Inferior parietal cortex (tissue), 1 donor: ENCODE measurements at regions not wholly inside any gene's neighbourhood (a gene's known extent, or its start where the extent isn't known, plus 50 kb on each side); places are given as distances from the start of the nearest gene placed in this dataset.
A peak's percentile ranks its signal among the peaks of the same experiment; 100 is the strongest.

Source experiments
- DNase-seq: peaks from one replicate; pipeline ENCODE4 v3.0.0-alpha.2; 2016; ENCODE audit errors: extremely low spot score

DNA sequence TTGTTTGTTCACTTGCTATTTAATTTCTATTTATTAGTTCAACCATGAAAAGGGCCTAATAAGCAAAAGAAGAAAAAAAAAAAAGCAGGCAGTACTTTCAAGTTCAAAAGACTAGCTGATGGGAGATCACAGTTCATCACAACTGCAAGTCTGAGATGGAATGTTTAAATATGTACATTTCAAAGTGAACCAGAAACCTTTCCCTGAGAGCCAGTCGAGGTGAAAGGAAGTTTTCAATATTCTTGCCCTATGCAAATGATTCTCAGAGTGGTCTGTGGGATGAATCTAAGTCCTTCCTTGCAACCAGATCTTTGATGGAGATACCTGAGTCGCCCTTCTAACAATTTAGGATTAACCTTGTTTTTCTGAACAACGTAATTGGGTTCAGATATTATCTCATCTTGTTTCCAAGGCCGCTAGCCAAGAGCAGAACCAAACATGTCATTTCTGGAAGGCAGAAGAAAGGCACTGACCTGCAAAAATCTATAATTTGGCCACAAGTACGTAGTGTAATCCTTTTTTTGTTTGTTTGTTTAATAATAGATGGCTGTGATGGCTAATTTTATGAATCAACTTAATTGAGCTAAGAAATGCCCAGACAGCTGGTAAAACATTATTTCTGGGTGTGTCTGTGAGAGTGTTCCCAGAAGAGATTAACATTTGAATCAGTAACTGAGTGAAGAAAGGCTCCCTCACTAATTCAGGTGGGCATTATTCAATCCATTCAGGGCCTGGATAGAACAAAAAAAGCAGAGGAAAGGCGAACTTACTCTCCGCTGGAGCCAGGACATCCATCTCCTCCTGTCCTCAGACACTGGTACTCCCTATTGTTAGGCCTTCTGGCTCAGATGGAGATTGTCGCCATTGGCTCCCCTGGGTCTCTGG is 171.1 kb upstream of the TMPO start:
- DNase-seq = no peak

DNA sequence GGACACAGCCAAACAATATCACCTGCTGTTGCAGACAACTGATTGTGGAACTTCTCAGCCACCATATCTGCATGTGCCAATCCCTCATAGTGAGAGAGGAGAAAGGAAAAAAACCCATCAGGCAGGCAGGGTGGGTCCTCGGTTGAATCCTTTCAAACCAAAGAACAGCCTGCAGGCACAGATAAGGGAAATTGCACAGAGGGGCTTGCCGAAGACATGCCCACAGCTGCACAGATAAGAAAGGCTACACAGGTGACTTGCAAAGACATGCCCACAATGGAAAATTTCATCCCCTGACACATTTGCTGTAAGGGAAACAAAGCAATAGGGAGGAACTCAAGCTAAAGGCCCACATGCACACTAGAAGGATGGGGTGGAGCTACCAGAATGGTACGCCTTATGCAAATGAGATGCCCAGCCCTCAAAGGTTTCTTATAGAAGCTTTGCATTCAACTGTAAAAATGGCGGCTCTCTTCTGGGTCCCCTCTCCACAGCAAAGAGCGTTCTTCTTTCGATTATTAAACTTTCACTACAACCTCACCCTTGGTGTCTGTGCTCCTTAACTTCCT is 170.0 kb upstream of the TMPO start:
- DNase-seq = no peak

DNA sequence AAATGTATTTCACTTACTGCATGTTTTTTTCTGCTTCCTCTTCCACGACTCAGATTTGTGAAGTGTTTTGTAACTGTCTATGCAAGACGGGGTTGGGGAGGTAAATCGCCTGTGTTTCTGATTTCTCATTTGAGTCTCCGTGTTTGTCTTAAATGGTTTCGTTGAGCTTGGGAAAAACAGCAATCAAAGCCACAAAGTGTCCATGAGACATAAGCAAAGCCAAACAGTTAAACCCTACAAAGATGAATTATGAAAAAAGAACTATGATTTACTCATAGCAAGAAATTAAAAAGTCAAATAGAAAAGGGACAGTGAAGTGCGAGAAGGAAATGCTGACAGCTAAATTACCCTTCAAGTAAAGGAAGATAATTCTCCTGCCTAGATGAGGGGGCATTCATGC is 164.3 kb upstream of the TMPO start:
- no peak for DNase-seq

DNA sequence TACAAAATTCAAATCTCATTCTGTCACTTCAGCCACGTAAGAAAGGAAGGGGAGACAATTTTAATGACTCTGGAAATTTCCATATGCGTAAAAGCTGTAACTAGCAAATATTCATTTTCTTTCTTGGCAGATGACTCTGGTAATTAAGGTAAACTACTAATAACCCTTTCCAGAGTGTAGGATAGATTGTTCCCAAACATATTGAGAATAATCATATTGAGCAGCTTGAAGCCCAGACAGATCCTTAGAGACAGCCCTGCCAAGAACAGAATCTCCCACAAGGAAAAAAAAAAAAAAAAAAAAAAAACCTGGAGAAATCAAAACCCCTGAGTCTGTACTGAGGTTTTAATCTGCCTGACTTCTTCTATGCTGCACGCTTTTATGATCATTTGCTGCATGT is 163.6 kb upstream of the TMPO start:
- DNase-seq = no peak

DNA sequence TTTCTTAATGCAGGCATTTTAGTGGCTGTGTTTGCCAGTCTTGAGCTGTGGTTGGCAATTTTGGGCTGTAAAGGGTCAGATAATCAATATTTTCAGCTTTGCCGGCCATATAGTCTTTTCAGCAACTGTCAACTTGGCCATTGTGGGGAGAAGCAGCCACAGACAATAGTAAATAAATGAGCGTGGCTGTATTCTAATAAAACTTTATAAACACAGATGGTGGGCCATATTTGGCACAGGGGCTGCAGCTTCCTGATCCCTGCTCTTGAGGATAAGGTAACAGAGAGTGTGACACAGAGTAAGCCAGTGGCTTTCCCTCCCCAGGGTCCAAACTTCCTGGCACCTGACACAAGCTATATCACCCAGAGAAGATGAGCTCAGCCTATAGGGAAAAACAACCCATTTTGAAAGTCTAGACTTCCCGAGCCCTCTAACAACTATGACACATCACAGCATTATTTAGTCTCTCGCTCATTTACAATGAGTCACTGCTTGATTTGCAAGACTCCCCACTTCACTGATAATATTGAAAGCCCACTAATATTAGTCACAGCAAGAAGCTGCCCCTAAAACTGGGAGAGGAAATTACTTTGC is 163.1 kb upstream of the TMPO start:
- DNase-seq = no peak

DNA sequence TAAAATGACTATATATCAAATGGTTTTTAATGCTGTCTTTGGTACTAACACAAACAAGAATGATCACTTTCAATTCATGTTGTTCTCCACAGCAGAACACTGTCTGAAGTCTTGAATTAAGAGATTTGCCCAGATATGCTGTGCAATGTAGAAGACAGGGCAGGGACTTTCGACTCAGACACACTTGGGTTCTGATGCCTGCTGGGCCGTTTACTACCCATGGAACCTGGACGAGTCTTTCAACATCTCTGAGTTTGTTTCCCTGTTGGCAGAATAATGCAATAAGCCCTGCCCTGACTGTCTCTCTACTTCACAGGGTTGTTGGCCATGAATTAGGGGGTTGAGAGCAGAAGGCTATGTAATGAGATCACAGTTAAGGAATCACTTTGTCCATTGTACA is 162.6 kb upstream of the TMPO start:
- DNase-seq = no peak

DNA sequence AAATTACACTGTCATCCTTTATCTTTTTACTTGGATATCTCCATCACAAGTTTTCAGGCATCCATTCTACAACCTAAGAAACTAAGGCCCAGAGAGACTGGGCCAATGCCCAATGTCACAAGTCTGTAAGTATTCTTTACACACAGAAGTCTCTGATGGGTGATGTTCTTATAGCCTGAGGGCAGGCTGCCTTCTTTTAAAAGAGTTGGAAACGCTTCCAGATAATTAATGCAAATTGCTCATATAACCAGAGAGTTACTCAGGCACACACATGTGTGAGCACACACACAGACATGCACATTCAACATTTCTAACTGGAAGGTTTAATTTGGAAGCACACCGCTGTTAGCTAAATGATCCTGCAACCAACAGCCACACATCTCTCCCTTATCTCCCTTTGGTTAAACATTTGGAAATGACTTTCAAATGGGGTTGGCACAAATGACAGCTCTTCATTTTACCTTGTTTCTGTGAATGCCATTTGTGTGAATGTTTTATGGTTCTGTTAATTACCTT is 160.8 kb upstream of the TMPO start:
- no peak for DNase-seq

DNA sequence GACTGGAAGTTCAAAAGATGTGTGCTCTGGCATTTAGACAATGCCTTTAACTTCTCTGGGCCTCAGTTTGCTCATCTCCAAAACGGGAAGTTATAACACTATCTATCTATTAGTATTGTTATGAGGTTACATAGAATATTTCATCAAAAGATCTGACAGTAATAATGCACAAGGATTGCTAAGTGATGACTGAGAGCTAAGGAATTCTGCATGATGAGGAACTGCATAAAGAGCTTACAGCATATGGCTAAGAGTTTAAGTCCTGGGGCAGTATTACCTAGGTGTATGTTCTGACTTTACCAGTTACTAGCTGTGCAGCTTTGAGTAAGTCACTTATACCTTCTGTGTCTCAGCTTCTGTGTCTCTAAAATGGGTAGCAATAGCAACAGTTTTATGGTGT is 160.1 kb upstream of the TMPO start:
- no peak for DNase-seq

DNA sequence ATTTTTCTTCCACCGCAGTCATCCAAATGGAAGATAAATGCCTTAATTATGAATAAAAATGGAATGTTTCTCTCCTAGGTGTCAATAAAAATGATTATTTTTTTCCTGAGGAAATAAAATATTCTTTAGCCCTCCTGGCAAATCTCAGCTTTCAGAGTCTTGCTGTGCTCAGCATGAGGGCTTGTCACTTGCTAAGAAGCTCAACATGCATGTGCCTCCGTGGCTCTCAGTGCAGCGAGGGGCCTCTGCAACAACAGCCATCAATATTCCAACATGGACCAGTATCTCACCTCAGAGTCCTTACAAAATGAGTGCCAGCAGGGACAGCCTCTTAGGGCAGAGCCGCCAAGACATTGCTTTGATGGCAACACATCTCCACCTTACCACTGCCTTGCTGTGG is 159.5 kb upstream of the TMPO start:
- no peak for DNase-seq

DNA sequence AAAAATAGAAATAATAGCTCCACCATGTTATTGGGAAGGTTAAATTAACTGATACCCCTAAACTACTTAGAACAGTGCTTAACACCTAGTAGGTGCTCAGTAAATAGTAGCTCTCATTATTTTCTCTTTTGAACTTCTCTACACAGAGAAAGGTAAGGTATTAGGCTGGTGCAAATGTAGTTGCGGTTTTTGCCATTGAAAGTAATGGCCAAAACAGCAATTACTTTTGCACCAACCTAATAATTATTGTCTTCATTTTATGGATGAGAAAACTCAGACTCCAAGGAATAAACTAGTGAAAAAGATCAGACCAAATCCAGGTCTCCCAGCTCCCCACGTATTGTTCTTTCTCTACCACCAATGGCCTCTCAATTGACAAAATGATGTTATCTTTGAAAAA is 157.2 kb upstream of the TMPO start:
- no peak for DNase-seq

DNA sequence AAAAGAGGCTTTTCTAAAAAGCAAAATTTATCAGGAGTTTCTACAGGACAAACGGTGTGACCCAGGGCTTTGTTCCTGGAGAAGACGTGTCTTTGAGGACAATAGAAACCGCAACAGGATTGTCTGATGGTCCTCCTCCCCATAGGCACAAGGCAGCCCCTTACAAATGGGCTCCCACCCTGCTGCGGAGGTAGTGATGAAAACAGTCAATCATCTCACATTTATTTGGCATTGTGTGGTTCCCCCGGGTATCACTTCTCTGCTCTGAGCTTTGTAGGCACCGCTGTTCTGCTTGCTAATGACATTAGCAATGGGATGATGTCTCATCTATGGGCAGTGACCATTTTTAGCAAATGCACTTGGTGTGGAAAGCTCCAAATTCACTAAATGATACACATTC is 155.5 kb upstream of the TMPO start:
- DNase-seq = no peak

DNA sequence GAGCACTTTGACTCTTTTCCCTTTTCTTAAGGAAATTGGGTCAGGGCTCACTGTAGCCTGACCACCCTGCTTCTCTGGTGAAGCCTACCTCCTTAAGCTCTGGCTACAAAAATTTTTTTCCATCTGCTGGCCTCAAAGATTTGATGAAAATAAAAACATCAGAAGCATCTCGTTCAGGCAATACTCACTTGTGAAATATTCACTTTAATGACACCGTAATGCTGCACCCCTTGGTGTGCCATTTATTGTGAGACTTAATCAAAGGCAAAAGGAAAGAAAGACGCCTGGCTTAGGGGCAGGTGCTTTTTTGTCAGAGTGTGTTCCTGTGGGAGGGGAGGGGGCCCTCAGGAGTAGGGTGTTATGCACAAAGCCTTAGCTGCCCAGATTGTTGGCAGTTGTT is 155.0 kb upstream of the TMPO start:
- no peak for DNase-seq

DNA sequence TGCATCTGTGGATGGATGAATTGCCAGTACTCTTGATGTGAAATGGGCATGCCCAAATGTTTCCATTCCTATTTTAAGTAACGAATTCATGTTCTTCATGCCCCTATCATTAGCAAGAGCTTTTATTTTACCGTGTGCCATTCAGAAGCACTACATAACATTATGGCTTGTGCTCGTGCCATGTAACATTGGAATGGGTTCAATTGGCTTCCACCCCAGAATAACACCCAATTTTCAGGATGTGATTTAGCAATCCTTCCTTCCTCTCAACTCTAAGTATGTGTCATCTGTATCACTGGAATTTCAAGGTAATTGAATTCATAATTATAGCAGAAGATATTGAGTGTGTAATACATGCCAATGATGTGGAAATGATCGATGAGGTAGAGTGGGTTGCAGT is 145.8 kb upstream of the TMPO start:
- no peak for DNase-seq

DNA sequence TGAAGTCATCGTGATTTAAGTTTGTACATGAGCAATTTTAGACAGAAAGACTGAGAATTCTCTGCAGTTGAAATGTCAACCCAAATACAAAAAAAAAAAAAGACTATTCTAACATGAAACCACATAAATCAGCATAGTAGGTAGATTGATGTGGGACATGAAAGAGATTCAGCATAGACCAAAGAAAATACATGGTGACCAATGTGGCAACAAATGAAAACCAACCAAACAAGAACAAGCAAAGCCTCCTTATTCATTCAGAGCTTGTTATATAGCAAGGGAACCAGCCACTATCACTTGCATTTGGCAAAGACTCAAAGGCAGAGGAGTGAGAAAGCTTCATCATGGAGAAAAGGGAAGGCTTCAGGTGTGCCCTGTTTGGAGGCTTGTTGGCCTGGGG is 144.4 kb upstream of the TMPO start:
- DNase-seq = no peak

DNA sequence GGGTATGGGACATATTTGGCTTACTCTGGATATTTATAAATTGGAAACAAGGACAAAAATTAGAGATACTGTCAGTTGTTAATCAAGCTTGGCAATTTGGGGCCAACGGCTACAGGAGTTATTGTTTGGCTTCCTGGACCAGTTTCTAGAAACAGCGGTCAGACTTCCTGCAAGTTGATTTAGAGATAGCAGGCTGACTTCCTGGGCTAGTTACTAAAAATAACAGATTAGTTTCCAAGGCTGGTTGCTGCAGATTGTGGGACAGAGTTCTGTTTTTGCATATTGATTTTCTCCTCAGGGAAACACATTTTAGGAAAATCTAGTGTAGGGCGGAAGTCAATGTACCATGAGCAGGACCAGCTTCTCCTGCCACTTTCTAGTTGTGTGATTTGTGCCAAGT is 144.0 kb upstream of the TMPO start:
- DNase-seq = no peak

DNA sequence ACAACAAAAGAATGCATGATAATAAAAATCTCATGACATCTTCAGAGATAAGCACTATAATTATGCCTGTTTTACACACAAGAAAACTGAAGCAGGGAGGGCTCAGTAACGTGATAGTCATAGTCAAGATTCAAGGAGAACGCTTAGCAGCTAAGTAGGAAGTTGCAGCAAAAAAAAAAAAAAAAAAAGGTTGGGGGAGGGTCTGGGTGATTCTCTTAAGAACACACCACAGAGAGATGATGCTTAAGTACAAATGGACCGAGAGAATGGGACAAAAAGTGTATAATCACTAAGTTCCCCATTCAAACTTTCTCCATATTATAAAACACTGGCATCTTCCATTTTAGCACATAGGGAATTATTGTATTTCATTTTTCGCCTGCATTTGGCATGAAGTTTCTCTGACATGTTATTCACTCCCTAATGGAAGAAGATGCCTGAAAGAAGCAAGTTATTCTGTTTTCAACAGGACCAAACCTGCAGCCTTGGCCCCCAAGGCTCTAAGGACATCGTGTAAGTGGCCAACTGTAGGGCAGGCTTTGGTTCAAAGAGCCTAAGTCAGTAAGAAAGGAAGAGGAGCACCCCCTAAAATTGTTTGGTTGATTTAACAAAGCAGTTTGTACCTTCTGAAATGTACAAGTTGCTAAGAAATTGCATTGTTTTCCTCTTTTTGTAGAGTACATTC is 142.9 kb upstream of the TMPO start:
- no peak for DNase-seq

DNA sequence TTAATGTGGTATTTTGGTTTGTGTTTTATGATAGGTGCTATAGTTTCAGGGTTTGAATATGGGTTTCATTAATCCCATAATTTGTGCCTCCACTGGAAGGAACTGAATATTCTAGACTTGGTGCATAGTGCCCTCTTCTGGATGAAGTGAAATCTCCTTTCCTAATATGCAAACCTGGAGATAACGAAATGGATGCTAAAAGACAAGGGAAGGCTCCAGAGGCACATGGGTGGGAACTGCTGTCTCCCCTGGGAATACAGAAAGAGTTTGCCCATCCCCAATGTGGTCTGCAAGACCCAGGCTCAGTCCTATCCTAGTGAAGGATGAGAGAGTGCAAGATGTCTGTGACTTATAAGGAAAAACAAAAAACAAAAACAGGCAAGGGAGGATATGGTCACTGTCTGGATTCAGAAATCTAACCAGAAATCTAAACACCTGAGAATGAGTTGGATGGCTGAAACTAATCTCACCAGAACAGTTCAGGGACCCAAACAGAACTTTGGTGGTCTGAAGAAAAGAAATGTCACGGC is 142.3 kb upstream of the TMPO start:
- peak; percentile 81 for DNase-seq

DNA sequence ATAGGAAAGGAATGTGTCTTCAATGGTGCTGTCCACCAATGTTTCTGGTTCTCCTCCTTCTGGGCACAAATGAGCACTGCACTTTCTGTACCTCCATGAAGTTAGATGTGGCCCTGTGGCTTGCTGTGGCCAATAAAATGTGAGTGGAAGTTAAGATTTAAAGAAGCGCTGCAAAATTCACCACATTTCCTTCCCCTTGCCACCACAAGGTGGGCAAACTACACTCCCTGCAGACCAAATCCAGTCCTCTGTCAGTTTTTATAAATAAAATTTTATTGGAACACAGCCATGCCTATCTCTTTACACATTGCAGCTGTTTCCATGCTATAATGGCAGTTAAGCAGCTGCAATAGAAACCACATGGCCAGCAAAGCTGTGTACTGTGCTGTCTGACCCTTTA is 141.4 kb upstream of the TMPO start:
- DNase-seq = no peak

DNA sequence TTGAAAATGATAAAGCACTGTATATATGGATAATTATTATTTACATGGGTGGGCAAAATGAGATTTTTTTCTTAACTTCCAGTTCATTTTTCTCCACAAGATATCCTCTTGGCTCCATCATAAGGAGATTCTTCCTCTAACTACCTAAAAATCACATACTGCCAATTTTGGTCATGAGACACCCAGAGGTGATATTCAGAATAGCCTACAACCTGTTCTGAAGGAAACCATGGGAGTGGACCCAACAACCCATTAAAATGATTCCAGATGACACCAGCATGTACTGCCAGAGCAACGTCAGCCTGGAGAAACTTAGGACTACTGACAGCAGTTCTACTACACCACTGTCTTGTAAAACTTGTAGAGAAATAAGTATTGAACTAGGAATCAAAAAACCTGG is 136.3 kb upstream of the TMPO start:
- no peak for DNase-seq

DNA sequence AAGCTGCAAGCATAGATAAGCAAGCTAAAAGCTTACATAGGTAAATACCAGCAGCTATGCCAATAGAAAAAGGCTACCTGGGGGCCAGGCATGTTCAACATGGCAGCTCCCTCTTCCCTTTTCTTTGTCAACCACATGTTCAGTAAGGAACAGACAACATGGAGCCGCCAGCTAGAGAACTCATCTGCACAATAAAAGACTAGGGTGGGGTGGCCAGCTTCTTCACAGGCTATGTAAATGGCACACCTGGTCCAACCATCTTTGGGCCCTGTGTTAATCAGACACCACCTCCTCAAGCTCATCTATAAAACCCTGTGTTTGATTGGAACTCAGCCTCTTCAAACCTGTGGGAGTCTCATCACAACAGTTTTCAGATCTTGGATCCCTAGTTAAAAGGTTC is 129.7 kb upstream of the TMPO start:
- DNase-seq = no peak

DNA sequence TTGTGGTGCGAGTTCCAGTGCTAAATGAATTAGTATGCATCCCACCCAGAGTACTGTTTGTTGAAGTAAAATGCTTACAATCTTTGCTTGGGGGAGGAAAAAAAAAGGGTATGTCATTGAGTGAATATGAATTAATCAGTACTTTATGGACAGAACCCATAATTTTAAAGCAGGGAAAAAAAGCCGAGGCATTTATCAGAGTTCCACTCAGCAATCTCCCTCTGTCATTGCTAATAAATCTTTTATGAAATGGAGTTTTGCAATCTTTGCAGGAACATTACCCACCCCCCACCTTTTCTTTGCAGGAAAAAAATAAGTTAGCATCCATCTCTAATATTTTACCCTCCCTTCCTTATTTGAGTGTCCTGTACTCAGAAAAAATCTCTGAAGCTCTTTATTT is 127.9 kb upstream of the TMPO start:
- no peak for DNase-seq

DNA sequence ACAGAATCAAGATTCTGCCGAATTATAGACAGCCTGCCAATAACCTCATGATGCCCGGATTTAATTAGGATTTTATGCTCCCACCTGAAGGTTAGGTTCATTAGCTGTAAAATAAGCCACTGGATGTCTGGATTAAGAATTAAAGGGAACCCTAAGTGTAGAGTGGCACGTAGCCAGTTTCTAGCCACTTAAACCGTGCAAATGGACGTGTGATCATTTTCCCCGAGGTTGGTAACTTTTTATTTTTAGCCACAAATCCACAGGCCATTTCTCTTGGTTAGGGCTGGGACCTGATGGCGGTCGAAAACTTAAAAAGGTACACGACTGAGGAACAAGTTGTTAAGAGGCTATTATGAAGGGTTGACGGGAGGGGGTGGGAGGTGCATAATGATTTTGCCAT is 127.3 kb upstream of the TMPO start:
- no peak for DNase-seq
